NB4 (cell line): ENCODE measurements at regions not wholly inside any gene's neighbourhood (a gene's known extent, or its start where the extent isn't known, plus 50 kb on each side); places are given as distances from the start of the nearest gene placed in this dataset.

Experiments used
- DNase-seq: peaks from one replicate; pipeline ENCODE4 v3.0.0; 2010; ENCODE audit warnings: low read depth
- H3K4me3 ChIP-seq: one replicate; pipeline ENCODE4 v1.5.1; 2011; ENCODE audit warnings: mild to moderate bottlenecking, low read depth, low read length, moderate library complexity
- CTCF ChIP-seq: IDR thresholded peaks from one replicate; pipeline ENCODE4 v1.5.1; 2012; ENCODE audit warnings: low read depth, low read length
- MYC ChIP-seq: IDR thresholded peaks from 2 replicates; pipeline ENCODE4 v1.6.1; 2011; ENCODE audit warnings: low read depth, low read length
- POLR2A ChIP-seq: IDR thresholded peaks from 2 replicates; pipeline ENCODE4 v1.6.1; 2011; ENCODE audit warnings: mild to moderate bottlenecking; ENCODE audit not compliant: insufficient read length; ENCODE audit errors: extremely low read depth
- TF ChIP-seq, protein P1 (sequence below): IDR thresholded peaks from 2 replicates; pipeline ENCODE4 v1.6.1; 2011; ENCODE audit warnings: low read depth, low read length

- DNase-seq, result no peak
- no peak overlapping the region for H3K4me3 ChIP-seq
- TF ChIP-seq CTCF (no peak), POLR2A (no peak), MYC (no peak)
- TF ChIP-seq, protein P1, sequence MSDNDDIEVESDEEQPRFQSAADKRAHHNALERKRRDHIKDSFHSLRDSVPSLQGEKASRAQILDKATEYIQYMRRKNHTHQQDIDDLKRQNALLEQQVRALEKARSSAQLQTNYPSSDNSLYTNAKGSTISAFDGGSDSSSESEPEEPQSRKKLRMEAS, result no peak
These were observed 508.8 kb downstream of the PSAT1 start for GRCh38 chr9:78805771-78806170.

DNA sequence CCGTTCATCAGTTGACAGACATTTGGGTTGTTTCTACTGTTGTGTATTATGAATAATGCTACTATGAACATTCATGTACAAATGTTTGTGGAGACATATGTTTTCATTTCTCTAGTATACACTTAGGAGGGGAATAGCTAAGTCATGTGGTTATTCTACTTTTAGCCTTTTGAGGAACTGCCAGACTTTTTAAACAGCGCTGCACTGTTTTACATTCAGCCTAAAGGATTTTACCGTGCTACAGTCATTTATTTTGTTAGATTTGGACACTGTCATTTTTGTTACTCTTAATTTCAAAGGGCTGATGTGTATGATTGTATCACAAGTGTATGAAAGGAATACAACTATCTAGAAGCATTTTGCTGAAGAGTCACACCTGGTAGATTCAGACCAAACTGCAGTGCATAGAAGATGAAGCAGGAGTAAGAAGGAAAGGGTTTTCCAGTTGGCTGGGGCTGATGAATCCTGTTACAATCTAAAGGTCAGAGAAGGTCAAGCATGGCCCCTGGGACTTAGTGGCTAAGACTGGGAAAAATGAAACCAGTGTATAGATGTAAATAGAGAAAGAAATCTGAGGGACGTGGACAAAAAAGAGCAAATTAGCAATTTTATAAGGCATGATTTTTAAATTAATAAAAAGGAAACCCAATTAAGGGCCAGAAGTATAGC, 509.7 kb downstream of the PSAT1 start:
- TF ChIP-seq CTCF (no peak), MYC (no peak), POLR2A (no peak)
- TF ChIP-seq, protein P1, result no peak
- no peak overlapping the region for H3K4me3 ChIP-seq

GRCh38 chr9:78807286-78807685, 510.4 kb downstream of the PSAT1 start:
- no peak overlapping the region for H3K4me3 ChIP-seq
- TF ChIP-seq, protein P1, result no peak
- no peak for TF ChIP-seq MYC
- no peak for TF ChIP-seq POLR2A
- TF ChIP-seq CTCF, result no peak

More for the DNA sequence above, 509.7 kb downstream of the PSAT1 start:
- DNase-seq, result no peak

DNA sequence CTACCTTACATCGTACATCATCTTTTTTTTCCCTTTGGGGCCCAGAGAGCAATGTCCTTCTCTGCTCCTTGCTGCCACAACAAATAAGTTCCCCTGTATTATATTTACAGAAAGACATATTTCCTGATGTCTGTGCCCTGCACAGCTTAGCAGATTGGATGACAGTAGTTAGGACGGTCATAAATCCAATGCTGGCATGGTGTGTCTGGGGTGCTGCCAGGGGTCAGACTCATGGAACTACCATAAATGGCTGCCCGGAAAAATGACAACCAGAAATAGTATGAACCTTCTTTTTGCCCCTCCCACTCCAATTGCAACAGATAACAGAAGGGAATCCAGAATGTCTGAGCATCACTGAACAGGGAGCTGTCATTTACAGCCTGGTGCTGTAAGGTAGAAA, 511.1 kb downstream of the PSAT1 start:
- H3K4me3 ChIP-seq, result no peak overlapping the region
- TF ChIP-seq CTCF, result no peak
- TF ChIP-seq MYC, result no peak
- TF ChIP-seq POLR2A, result no peak
- TF ChIP-seq, protein P1, result no peak
- no peak for DNase-seq

More at GRCh38 chr9:78807286-78807685, 510.4 kb downstream of the PSAT1 start:
- no peak for DNase-seq

DNA sequence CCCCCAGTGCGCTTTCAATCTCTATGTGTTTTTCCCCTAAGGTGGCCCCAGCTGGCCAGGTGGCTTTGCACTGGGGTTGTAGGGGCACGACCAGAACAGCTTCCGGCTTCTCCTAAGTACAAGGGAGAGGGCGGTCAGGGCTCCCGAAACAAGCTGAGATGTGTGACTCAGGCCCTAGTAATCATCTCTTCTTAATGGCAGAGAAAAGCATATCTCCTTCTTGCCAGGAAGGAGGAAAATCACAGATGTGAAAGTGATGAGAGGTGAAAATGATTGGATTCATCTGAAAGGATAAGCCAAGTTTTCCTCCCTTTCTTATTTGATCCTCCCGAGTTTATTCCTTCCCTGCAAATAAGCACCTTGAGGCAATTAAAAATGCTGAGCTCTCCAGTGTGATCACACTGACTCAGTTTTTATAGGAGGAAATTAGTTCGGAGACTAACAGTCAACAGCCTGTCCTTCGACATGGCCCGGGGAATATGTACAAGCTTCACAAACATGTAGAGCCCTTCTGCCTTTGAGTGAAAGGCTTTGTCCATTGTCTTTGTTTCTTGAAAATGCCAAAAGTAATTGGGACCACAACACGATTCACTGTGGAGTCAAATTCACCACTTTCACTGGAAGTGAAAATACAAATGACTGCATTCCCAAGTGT, 514.8 kb downstream of the PSAT1 start:
- no peak for DNase-seq
- TF ChIP-seq CTCF (no peak), POLR2A (no peak), MYC (no peak)
- TF ChIP-seq, protein P1, result no peak
- no peak overlapping the region for H3K4me3 ChIP-seq
